ENCODE measurements at regions not wholly inside any gene's neighbourhood (a gene's known extent, or its start where the extent isn't known, plus 50 kb on each side); places are given as distances from the start of the nearest gene placed in this dataset.

- TF ChIP-seq CTCF (IDR thresholded peaks at IDR 0.05; ENCODE audit: low read depth, low read length) (no peak), MAX (IDR thresholded peaks at IDR 0.05; ENCODE audit: low read depth, low read length) (no peak)
Measured at GRCh38 chr6:80433010-80433672, 326.7 kb downstream of the BCKDHB start.

All from NB4 (cell line).